Esophagus (tissue), 2 donors: ENCODE measurements at regions not wholly inside any gene's neighbourhood (a gene's known extent, or its start where the extent isn't known, plus 50 kb on each side); places are given as distances from the start of the nearest gene placed in this dataset.

Experiments used
- H3K27ac ChIP-seq, 2 donors: one replicate each; pipeline ENCODE4 v1.5.1; 2013; ENCODE audit warnings: low read depth in 2 of 2, mild to moderate bottlenecking in 2 of 2, inconsistent platforms in 1 of 2, low read length in 1 of 2, moderate library complexity in 1 of 2
- H3K27me3 ChIP-seq, 2 donors: one replicate each; pipeline ENCODE4 v1.6.1; 2013; ENCODE audit warnings: low read length in 2 of 2, control low read depth in 1 of 2, mild to moderate bottlenecking in 1 of 2; ENCODE audit not compliant: insufficient read depth in 2 of 2, control insufficient read depth in 1 of 2
- H3K36me3 ChIP-seq, 2 donors: one replicate each; pipeline ENCODE4 v1.6.1; 2013; ENCODE audit warnings: low read length in 1 of 2; ENCODE audit not compliant: control insufficient read depth in 2 of 2, insufficient read depth in 2 of 2
- H3K4me1 ChIP-seq, 2 donors: one replicate each; pipeline ENCODE4 v1.6.1; 2013; ENCODE audit warnings: low read length in 1 of 2; ENCODE audit not compliant: control insufficient read depth in 2 of 2, insufficient read depth in 2 of 2
- H3K4me3 ChIP-seq, 2 donors: one replicate each; pipeline ENCODE4 v1.5.1; 2013; ENCODE audit warnings: low read length in 2 of 2, mild to moderate bottlenecking in 2 of 2, low read depth in 1 of 2, moderate library complexity in 1 of 2
- H3K9me3 ChIP-seq, 2 donors: one replicate each; pipeline ENCODE4 v1.6.1; 2013; ENCODE audit warnings: mild to moderate bottlenecking in 2 of 2, low read depth in 1 of 2, low read length in 1 of 2, moderate library complexity in 1 of 2; ENCODE audit not compliant: control insufficient read depth in 2 of 2, insufficient read depth in 1 of 2
- WGBS, 2 donors: extraction: QIAGEN DNeasy Blood & Tissue Kit; methylation state at CpG; one replicate each; pipeline ENCODE4 v1.1.7; 2013; 5-methylcytosine and 5-hydroxymethylcytosine counted together
- donor health status: healthy with polysubstance abuse.
- donor health status: Bipolar disorder and iron deficiency.

- Histone ChIP-seq H3K9me3 (no peaks in the 10 kb centered on the region), H3K36me3 (no peaks in the 10 kb centered on the region), H3K4me1 (no peaks in the 10 kb centered on the region), H3K4me3 (no peak overlapping the region), H3K27ac (no peak overlapping the region), H3K27me3 (no peaks in the 10 kb centered on the region)
Measured at GRCh38 chr16:63473725-63474124, 1437.5 kb upstream of the CDH8 start.

DNA sequence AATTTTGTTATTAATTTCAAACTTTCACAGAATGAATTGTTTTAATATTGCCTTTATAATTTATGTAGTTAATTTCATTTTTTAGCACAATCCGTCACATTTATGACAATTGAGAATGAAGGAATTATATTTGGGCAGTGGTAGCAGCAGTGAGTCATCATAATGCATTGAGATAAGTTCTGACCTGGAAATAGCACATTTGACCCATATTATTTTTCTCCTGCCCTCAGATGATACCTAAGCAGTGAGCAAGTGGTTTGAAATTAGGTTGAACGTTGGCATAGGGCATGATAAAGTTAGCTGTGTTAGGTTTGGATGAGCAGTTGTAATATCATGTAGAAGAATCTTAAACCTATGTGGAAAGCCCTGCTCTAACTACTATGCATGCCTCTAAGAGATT lies 1431.3 kb upstream of the CDH8 start:
- Histone ChIP-seq H3K36me3 (no peaks in the 10 kb centered on the region), H3K27ac (no peak overlapping the region), H3K4me3 (no peak overlapping the region), H3K27me3 (no peaks in the 10 kb centered on the region), H3K4me1 (no peaks in the 10 kb centered on the region), H3K9me3 (no peaks in the 10 kb centered on the region)
- 57 to 61% methylated on average over 2 of the region's 2 CpGs for WGBS, 2 donors

DNA sequence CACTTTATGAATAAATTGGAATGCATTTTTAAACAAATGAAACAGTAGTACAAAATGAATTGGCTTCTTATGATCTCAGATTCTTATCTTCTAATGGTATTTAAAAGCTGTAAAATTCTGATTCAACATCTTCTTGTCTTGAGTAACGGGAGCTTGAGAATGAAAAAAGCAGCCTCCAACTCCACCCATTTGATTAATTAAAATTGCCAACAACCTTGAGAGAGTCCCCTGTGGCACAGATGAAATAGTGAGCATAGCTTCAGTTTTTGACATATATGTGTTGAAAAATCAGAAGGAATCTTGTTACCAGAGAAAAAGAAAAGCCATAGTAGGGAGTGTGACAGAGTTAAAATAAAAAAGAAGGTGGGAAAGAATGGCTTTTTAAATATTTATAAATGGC lies 1426.1 kb upstream of the CDH8 start:
- Histone ChIP-seq H3K36me3 (no peaks in the 10 kb centered on the region), H3K4me1 (no peaks in the 10 kb centered on the region), H3K9me3 (no peaks in the 10 kb centered on the region), H3K27me3 (no peaks in the 10 kb centered on the region), H3K27ac (no peak overlapping the region), H3K4me3 (no peak overlapping the region)
- WGBS, 2 donors: 84 to 85% methylated on average over 1 of the region's 1 CpG

DNA sequence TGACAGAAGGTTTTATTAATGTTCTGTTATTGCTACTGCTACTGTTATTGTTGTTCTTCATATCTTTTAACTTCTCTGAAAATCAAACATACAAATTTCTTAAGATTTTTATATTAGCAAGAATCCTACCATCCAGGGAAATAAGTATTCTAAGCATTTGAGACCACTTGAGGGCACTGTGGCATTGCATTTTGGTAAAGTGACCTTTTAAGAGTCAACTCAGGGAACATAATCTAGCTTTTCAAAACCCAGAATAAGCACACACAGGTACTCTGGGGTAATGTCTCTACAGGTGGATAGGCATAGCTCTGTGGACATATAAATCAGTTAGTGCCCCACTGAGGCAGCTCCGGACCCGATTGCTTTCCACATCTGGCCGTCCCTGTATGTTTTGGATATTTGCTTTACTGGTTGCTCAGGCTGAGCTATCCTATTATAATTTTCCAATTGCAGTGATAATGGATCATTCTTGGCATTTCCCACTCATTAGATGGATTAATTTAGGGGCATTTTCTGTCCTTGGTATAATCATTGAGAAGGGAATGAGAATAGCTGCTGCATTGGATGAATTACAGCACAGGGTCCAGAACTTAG lies 1425.1 kb upstream of the CDH8 start:
- Histone ChIP-seq H3K4me1 (no peaks in the 10 kb centered on the region), H3K27me3 (no peaks in the 10 kb centered on the region), H3K4me3 (no peak overlapping the region), H3K9me3 (no peaks in the 10 kb centered on the region), H3K36me3 (no peaks in the 10 kb centered on the region), H3K27ac (no peak overlapping the region)
- WGBS, 2 donors: 58 to 62% methylated on average over 3 of the region's 3 CpGs

DNA sequence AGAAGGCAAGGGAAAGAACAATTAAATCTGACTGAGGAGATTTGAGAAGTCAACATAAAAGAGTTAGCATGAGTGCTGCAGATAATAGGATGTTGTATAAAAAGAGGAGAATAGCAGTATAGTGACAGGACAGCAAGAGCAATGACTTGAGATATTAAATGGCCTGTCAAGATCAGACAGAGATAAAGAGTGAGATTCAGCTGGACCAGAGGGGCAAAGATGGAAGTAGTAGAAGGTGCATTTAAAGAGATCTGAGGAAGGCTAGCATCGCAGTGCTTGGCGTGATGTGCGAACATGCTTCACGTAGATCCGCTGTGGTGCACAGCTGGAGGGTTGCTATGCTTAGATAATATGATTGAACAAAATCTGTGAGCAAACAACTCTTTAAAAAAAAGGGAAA lies 1422.6 kb upstream of the CDH8 start:
- no peak overlapping the region for H3K27ac ChIP-seq
- H3K36me3 ChIP-seq: no peaks in the 10 kb centered on the region
- H3K4me3 ChIP-seq: no peak overlapping the region
- 75 to 82% methylated on average over 5 of the region's 5 CpGs for WGBS, 2 donors
- no peaks in the 10 kb centered on the region for H3K4me1 ChIP-seq
- no peaks in the 10 kb centered on the region for H3K27me3 ChIP-seq
- no peaks in the 10 kb centered on the region for H3K9me3 ChIP-seq

DNA sequence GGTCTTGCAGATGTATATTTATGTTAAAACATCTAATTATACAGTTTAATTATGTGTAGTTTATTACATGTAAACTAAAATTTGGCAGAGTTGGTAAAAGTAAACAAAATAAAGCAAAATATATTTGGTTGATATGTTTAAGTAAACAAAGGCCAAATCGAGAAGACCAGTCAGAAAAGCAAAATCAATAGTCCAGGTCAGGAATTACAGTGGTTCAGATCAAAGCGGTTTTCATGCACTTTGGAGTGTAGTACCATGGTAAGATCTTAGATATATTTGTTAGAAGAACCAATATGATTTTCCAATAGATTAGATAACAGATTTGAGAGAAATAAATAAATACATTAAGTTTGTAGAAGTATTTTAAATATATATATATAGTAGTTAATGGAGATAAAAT lies 1421.6 kb upstream of the CDH8 start:
- no peak overlapping the region for H3K4me3 ChIP-seq
- 63 to 68% methylated on average over 2 of the region's 2 CpGs for WGBS, 2 donors
- H3K27me3 ChIP-seq: no peaks in the 10 kb centered on the region

GRCh38 chr16:63453261-63453660 lies 1417.0 kb upstream of the CDH8 start:
- 76 to 80% methylated on average over 3 of the region's 3 CpGs for WGBS, 2 donors

More for the DNA sequence above, 1421.6 kb upstream of the CDH8 start:
- Histone ChIP-seq H3K27ac (no peak overlapping the region), H3K9me3 (no peaks in the 10 kb centered on the region), H3K4me1 (no peaks in the 10 kb centered on the region), H3K36me3 (no peaks in the 10 kb centered on the region)

DNA sequence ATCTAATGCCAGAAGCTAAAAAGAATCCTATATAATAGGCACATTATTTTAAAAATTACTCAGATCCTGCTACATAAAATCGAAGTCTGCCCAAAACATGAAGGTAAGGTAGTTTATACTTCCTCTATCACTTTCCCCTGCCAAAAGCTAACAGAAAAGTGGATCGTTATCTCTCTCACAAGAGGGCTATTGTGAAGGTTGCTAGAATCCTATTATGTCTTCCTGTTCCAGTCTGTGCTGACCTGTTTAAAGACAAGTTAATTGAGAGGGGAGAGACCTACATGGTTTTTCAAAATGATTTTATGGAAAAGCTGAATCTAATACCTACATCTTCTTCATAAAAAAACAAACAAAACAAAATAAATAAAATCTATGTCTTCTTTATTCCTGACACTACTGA lies 1410.9 kb upstream of the CDH8 start:
- WGBS, 2 donors: 43 to 45% methylated on average over 2 of the region's 2 CpGs
- no peaks in the 10 kb centered on the region for H3K4me1 ChIP-seq
- H3K27ac ChIP-seq: no peak overlapping the region
- no peaks in the 10 kb centered on the region for H3K36me3 ChIP-seq
- H3K27me3 ChIP-seq: no peaks in the 10 kb centered on the region
- H3K4me3 ChIP-seq: no peak overlapping the region
- H3K9me3 ChIP-seq: no peaks in the 10 kb centered on the region

More at GRCh38 chr16:63453261-63453660, 1417.0 kb upstream of the CDH8 start:
- Histone ChIP-seq H3K4me1 (no peaks in the 10 kb centered on the region), H3K27me3 (no peaks in the 10 kb centered on the region), H3K27ac (no peak overlapping the region), H3K9me3 (no peaks in the 10 kb centered on the region), H3K4me3 (no peak overlapping the region), H3K36me3 (no peaks in the 10 kb centered on the region)

DNA sequence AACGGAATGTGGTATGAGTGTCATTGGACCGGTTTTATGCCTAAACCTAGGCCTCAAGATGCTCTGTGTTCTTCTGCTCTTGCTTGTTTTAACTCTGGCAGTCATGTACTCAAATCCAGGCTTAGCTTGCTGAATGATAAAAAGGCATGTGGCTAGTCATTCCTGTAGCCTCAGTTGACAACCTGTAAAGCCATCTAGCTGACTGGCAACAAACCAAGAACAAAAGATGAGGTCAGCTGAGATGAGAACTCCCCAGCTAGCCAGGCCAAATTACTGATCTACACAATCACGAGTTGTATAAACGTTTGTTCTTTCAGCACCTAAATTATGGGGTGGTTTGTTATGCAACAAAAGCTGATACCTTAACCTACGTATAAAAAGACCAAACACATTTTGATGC lies 1406.0 kb upstream of the CDH8 start:
- no peaks in the 10 kb centered on the region for H3K9me3 ChIP-seq
- H3K27ac ChIP-seq: no peak overlapping the region
- no peak overlapping the region for H3K4me3 ChIP-seq
- H3K4me1 ChIP-seq: no peaks in the 10 kb centered on the region
- WGBS, 2 donors: 68 to 73% methylated on average over 5 of the region's 5 CpGs
- no peaks in the 10 kb centered on the region for H3K27me3 ChIP-seq
- H3K36me3 ChIP-seq: no peaks in the 10 kb centered on the region

- no peaks in the 10 kb centered on the region for H3K27me3 ChIP-seq
- no peak overlapping the region for H3K4me3 ChIP-seq
- H3K4me1 ChIP-seq: no peaks in the 10 kb centered on the region
- 51 to 70% methylated on average over 3 of the region's 3 CpGs for WGBS, 2 donors
- H3K27ac ChIP-seq: no peak overlapping the region
- H3K9me3 ChIP-seq: peaks cover 0 to 2% of the 10 kb centered on the region in 2 donors
- H3K36me3 ChIP-seq: no peaks in the 10 kb centered on the region
Measured at GRCh38 chr16:63426275-63426870, 1390.1 kb upstream of the CDH8 start.
